ENCODE measurements at regions not wholly inside any gene's neighbourhood (a gene's known extent, or its start where the extent isn't known, plus 50 kb on each side); places are given as distances from the start of the nearest gene placed in this dataset.

- no peak for ATAC-seq
- TF ChIP-seq ZFP3 (CRISPR knock-in tag; IDR thresholded peaks at IDR 0.05), result no peak
- TF ChIP-seq ZFP30 (CRISPR knock-in tag; IDR thresholded peaks at IDR 0.05), result no peak
Measured at GRCh38 chr3:177878957-177879356, 657.3 kb upstream of the KCNMB2 start.

GRCh38 chr3:177881351-177881750 lies 654.9 kb upstream of the KCNMB2 start:
- peak; percentile 33; the same call in 1 of the 2 replicates for TF ChIP-seq TCF4 (CRISPR knock-in tag; IDR thresholded peaks at IDR 0.05; ENCODE audit: borderline replicate concordance)
- TF ChIP-seq SNAI2 (CRISPR knock-in tag; IDR thresholded peaks at IDR 0.05), result no peak
- no peak for TF ChIP-seq PPARA (CRISPR knock-in tag; IDR thresholded peaks at IDR 0.05; ENCODE audit: borderline replicate concordance)
- peak; percentile 81 for ATAC-seq

- TF ChIP-seq CSDC2 (CRISPR knock-in tag; IDR thresholded peaks at IDR 0.05) (no peak), POU6F1 (CRISPR knock-in tag; IDR thresholded peaks at IDR 0.05; ENCODE audit: borderline replicate concordance, low read depth) (no peak), CREB5 (CRISPR knock-in tag; IDR thresholded peaks at IDR 0.05; ENCODE audit: low read depth) (no peak), PATZ1 (CRISPR knock-in tag; IDR thresholded peaks at IDR 0.05; ENCODE audit: borderline replicate concordance) (no peak), PPARA (CRISPR knock-in tag; IDR thresholded peaks at IDR 0.05; ENCODE audit: borderline replicate concordance) (no peak), ZFP30 (CRISPR knock-in tag; IDR thresholded peaks at IDR 0.05) (no peak), ZNF8 (CRISPR knock-in tag; IDR thresholded peaks at IDR 0.05) (no peak), ZNF565 (CRISPR knock-in tag; conservative IDR thresholded peaks at IDR 0.05; ENCODE audit: low read depth) (no peak), OSR1 (CRISPR knock-in tag; IDR thresholded peaks at IDR 0.05) (no peak), ESRRG (CRISPR knock-in tag; IDR thresholded peaks at IDR 0.05) (no peak), TCF4 (CRISPR knock-in tag; IDR thresholded peaks at IDR 0.05; ENCODE audit: borderline replicate concordance) (no peak), CSRNP3 (CRISPR knock-in tag; IDR thresholded peaks at IDR 0.05) (no peak), ZC3H10 (CRISPR knock-in tag; IDR thresholded peaks at IDR 0.05) (no peak), SNAI2 (CRISPR knock-in tag; IDR thresholded peaks at IDR 0.05) (no peak), ZNF70 (CRISPR knock-in tag; IDR thresholded peaks at IDR 0.05) (no peak)
- no peak for ATAC-seq
Measured at GRCh38 chr3:177882124-177882648, 654.0 kb upstream of the KCNMB2 start.

GRCh38 chr3:177883091-177883490 lies 653.1 kb upstream of the KCNMB2 start:
- TF ChIP-seq ZNF8 (CRISPR knock-in tag; IDR thresholded peaks at IDR 0.05), result no peak
- no peak for TF ChIP-seq TSHZ2 (CRISPR knock-in tag; IDR thresholded peaks at IDR 0.05)
- ATAC-seq, result no peak

GRCh38 chr3:177883957-177884356 lies 652.3 kb upstream of the KCNMB2 start:
- ATAC-seq, result no peak
- no peak for TF ChIP-seq ESRRG (CRISPR knock-in tag; IDR thresholded peaks at IDR 0.05)
- TF ChIP-seq SNAI2 (CRISPR knock-in tag; IDR thresholded peaks at IDR 0.05), result no peak
- TF ChIP-seq TCF4 (CRISPR knock-in tag; IDR thresholded peaks at IDR 0.05; ENCODE audit: borderline replicate concordance), result no peak
- TF ChIP-seq ZNF565 (CRISPR knock-in tag; conservative IDR thresholded peaks at IDR 0.05; ENCODE audit: low read depth), result no peak
- no peak for TF ChIP-seq GLIS3 (CRISPR knock-in tag; IDR thresholded peaks at IDR 0.05)
- TF ChIP-seq CSDC2 (CRISPR knock-in tag; IDR thresholded peaks at IDR 0.05), result no peak
- TF ChIP-seq OSR1 (CRISPR knock-in tag; IDR thresholded peaks at IDR 0.05), result no peak
- TF ChIP-seq ZNF8 (CRISPR knock-in tag; IDR thresholded peaks at IDR 0.05), result no peak
- TF ChIP-seq ISL1 (CRISPR knock-in tag; IDR thresholded peaks at IDR 0.05), result no peak
- no peak for TF ChIP-seq CREB5 (CRISPR knock-in tag; IDR thresholded peaks at IDR 0.05; ENCODE audit: low read depth)
- TF ChIP-seq ARNTL (CRISPR knock-in tag; IDR thresholded peaks at IDR 0.05; ENCODE audit: borderline replicate concordance, low read depth), result no peak
- no peak for TF ChIP-seq BACH2 (CRISPR knock-in tag; IDR thresholded peaks at IDR 0.05; ENCODE audit: borderline replicate concordance)
- no peak for TF ChIP-seq CSRNP3 (CRISPR knock-in tag; IDR thresholded peaks at IDR 0.05)
- no peak for TF ChIP-seq ZFP30 (CRISPR knock-in tag; IDR thresholded peaks at IDR 0.05)

Data from SK-N-SH treated with all-trans-retinoic acid at 6 μM for 48 hours (cell line).